Endothelial cell of hepatic sinusoid (primary cell): ENCODE measurements at regions not wholly inside any gene's neighbourhood (a gene's known extent, or its start where the extent isn't known, plus 50 kb on each side); places are given as distances from the start of the nearest gene placed in this dataset.
"Not testable (repeated sequence)": the region's sequence is repeated elsewhere in the genome, so short reads cannot be mapped to it uniquely, and the experiment has no call there.

Experiments
- in situ Hi-C: cut with HindIII; loops from 2 replicates; pipeline ENCODE4 v1.10.0; 2017; ENCODE audit warnings: low sequenced_read_pairs

GRCh38 chr9:90233081-90233480 lies 409.5 kb downstream of the DIRAS2 start:
- in situ Hi-C loops, result not testable (repeated sequence)

GRCh38 chr9:90240541-90240940 lies 402.1 kb downstream of the DIRAS2 start:
- in situ Hi-C loops, result no loop called here

GRCh38 chr9:90245661-90246060 lies 397.0 kb downstream of the DIRAS2 start:
- in situ Hi-C loops, result no loop called here

- in situ Hi-C loops, result no loop called here
Measured at GRCh38 chr9:90249094-90249493, 393.5 kb downstream of the DIRAS2 start.

- in situ Hi-C loops, result no loop called here
Measured at GRCh38 chr9:90251316-90251715, 391.3 kb downstream of the DIRAS2 start.

GRCh38 chr9:90256345-90256744 lies 386.3 kb downstream of the DIRAS2 start:
- in situ Hi-C loops, result no loop called here

GRCh38 chr9:90259311-90260246 lies 383.0 kb downstream of the DIRAS2 start:
- in situ Hi-C loops, result no loop called here

- in situ Hi-C loops, result no loop called here
Measured at GRCh38 chr9:90261698-90262097, 380.9 kb downstream of the DIRAS2 start.

- in situ Hi-C loops, result no loop called here
Measured at GRCh38 chr9:90268613-90269012, 374.0 kb downstream of the DIRAS2 start.

GRCh38 chr9:90271707-90272106 lies 370.9 kb downstream of the DIRAS2 start:
- in situ Hi-C loops, result no loop called here

GRCh38 chr9:90274725-90275124 lies 367.9 kb downstream of the DIRAS2 start:
- in situ Hi-C loops, result no loop called here

GRCh38 chr9:90285946-90286345 lies 356.7 kb downstream of the DIRAS2 start:
- in situ Hi-C loops, result no loop called here

- in situ Hi-C loops, result no loop called here
Measured at GRCh38 chr9:90287567-90288274, 354.9 kb downstream of the DIRAS2 start.

- in situ Hi-C loops, result no loop called here
Measured at GRCh38 chr9:90288275-90288639, 354.4 kb downstream of the DIRAS2 start.

GRCh38 chr9:90290716-90291485 lies 351.7 kb downstream of the DIRAS2 start:
- in situ Hi-C loops, result no loop called here

- in situ Hi-C loops, result no loop called here
Measured at GRCh38 chr9:90296539-90296938, 346.1 kb downstream of the DIRAS2 start.

GRCh38 chr9:90299968-90300367 lies 342.7 kb downstream of the DIRAS2 start:
- in situ Hi-C loops, result no loop called here

- in situ Hi-C loops, result no loop called here
Measured at GRCh38 chr9:90300611-90301276, 341.9 kb downstream of the DIRAS2 start.

- in situ Hi-C loops, result no loop called here
Measured at GRCh38 chr9:90301277-90301653, 341.4 kb downstream of the DIRAS2 start.

- in situ Hi-C loops, result no loop called here
Measured at GRCh38 chr9:90303655-90304054, 339.0 kb downstream of the DIRAS2 start.

GRCh38 chr9:90306158-90306557 lies 336.5 kb downstream of the DIRAS2 start:
- in situ Hi-C loops, result no loop called here
